ENCODE measurements at regions not wholly inside any gene's neighbourhood (a gene's known extent, or its start where the extent isn't known, plus 50 kb on each side); places are given as distances from the start of the nearest gene placed in this dataset.

DNA sequence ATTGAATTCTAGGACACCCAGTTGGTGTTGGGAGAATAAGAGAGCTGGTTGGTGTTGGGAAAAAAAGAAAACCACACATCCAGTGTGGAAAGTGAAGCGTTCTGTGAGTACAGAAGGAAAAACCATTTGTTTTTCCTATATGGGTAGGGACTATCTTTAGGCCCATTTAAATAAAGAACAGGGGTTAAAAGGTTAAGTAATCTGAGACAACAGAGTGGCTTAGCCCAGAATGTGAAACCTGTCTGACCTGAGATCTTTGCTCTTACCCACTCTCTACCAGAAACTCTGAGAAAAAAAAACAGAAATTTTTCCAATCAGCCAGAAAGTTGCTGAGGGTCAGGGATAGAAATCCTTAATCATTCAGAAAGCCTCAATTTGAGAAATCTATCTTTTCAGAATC, 59.8 kb upstream of the LRRC55 start:
- TF ChIP-seq, protein P1, sequence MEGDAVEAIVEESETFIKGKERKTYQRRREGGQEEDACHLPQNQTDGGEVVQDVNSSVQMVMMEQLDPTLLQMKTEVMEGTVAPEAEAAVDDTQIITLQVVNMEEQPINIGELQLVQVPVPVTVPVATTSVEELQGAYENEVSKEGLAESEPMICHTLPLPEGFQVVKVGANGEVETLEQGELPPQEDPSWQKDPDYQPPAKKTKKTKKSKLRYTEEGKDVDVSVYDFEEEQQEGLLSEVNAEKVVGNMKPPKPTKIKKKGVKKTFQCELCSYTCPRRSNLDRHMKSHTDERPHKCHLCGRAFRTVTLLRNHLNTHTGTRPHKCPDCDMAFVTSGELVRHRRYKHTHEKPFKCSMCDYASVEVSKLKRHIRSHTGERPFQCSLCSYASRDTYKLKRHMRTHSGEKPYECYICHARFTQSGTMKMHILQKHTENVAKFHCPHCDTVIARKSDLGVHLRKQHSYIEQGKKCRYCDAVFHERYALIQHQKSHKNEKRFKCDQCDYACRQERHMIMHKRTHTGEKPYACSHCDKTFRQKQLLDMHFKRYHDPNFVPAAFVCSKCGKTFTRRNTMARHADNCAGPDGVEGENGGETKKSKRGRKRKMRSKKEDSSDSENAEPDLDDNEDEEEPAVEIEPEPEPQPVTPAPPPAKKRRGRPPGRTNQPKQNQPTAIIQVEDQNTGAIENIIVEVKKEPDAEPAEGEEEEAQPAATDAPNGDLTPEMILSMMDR (IDR thresholded peaks at IDR 0.05), result no peak
- TF ChIP-seq POLR2A (IDR thresholded peaks at IDR 0.05), result no peak
